HG03039 (cell line): ENCODE measurements at regions not wholly inside any gene's neighbourhood (a gene's known extent, or its start where the extent isn't known, plus 50 kb on each side); places are given as distances from the start of the nearest gene placed in this dataset.
"Not testable (repeated sequence)": the region's sequence is repeated elsewhere in the genome, so short reads cannot be mapped to it uniquely, and the experiment has no call there.

Experiments used
- ATAC-seq: cut with Tn5 transposase; IDR thresholded peaks from one replicate; pipeline ENCODE4 v1.9.1; 2021; ENCODE audit warnings: mild to moderate bottlenecking, moderate library complexity; ENCODE audit not compliant: unreplicated experiment

GRCh38 chr1:81738875-81739274 is 61.9 kb upstream of the ADGRL2 start:
- no peak for ATAC-seq

- no peak for ATAC-seq
Observed at GRCh38 chr1:81733480-81733879, 67.3 kb upstream of the ADGRL2 start.

GRCh38 chr1:81731989-81732388 is 68.7 kb upstream of the ADGRL2 start:
- no peak for ATAC-seq

- ATAC-seq: no peak
Observed at GRCh38 chr1:81730881-81731280, 69.9 kb upstream of the ADGRL2 start.

- not testable (repeated sequence) for ATAC-seq
Observed at GRCh38 chr1:81730299-81730698, 70.4 kb upstream of the ADGRL2 start.

- no peak for ATAC-seq
Observed at GRCh38 chr1:81729818-81730217, 70.9 kb upstream of the ADGRL2 start.

GRCh38 chr1:81729239-81729638 is 71.5 kb upstream of the ADGRL2 start:
- ATAC-seq: no peak

- no peak for ATAC-seq
Observed at GRCh38 chr1:81725823-81726222, 74.9 kb upstream of the ADGRL2 start.

GRCh38 chr1:81722631-81723328 is 78.0 kb upstream of the ADGRL2 start:
- not testable (repeated sequence) for ATAC-seq

- not testable (repeated sequence) for ATAC-seq
Observed at GRCh38 chr1:81720256-81720655, 80.5 kb upstream of the ADGRL2 start.

- no peak for ATAC-seq
Observed at GRCh38 chr1:81717230-81717629, 83.5 kb upstream of the ADGRL2 start.

GRCh38 chr1:81715391-81715790 is 85.3 kb upstream of the ADGRL2 start:
- no peak for ATAC-seq

GRCh38 chr1:81714636-81715035 is 86.1 kb upstream of the ADGRL2 start:
- ATAC-seq: no peak

GRCh38 chr1:81712425-81712824 is 88.3 kb upstream of the ADGRL2 start:
- ATAC-seq: no peak

- ATAC-seq: no peak
Observed at GRCh38 chr1:81710857-81711256, 89.9 kb upstream of the ADGRL2 start.

- ATAC-seq: no peak
Observed at GRCh38 chr1:81708250-81708649, 92.5 kb upstream of the ADGRL2 start.

GRCh38 chr1:81706650-81707435 is 93.9 kb upstream of the ADGRL2 start:
- ATAC-seq: no peak

- no peak for ATAC-seq
Observed at GRCh38 chr1:81703756-81704463, 96.8 kb upstream of the ADGRL2 start.

- ATAC-seq: no peak
Observed at GRCh38 chr1:81703391-81703755, 97.4 kb upstream of the ADGRL2 start.

GRCh38 chr1:81702903-81703302 is 97.8 kb upstream of the ADGRL2 start:
- no peak for ATAC-seq

GRCh38 chr1:81702079-81702715 is 98.5 kb upstream of the ADGRL2 start:
- ATAC-seq: no peak
